K562 (cell line): ENCODE measurements at regions not wholly inside any gene's neighbourhood (a gene's known extent, or its start where the extent isn't known, plus 50 kb on each side); places are given as distances from the start of the nearest gene placed in this dataset.

Source experiments
- ATAC-seq: fragments of 200-7000 bp; cut with Tn5 transposase; 3 replicates; pipeline ENCODE4 v1.9.1; 2020; ENCODE audit warnings: moderate library complexity
- BruUV-seq: library from RNA; stranded (reverse); fragments of 400-500 nt; replicated peaks from 2 replicates; lab custom pipeline; 2021; lab: Mats Ljungman, UMichigan
- CTCF ChIA-PET: fragments of 300-600 bp; formaldehyde crosslinking; extraction: SDS; loops from one replicate; lab custom pipeline; 2021; ENCODE audit warnings: low intra/inter-chr PET ratio; lab: Yijun Ruan, JAX
- POLR2A ChIA-PET: fragments of 300-600, 350-650 bp; sonication (Branson Sonifier 250); formaldehyde crosslinking; extraction: SDS; loops from one replicate; lab custom pipeline; 2021; ENCODE audit warnings: antibody characterized with exemption, inconsistent platforms; lab: Yijun Ruan, JAX
- DNase-seq, 4 experiments: peaks; one replicate each; pipeline versions ENCODE4 v3.0.0 to v3.0.0-alpha.2; 2011 to 2018; ENCODE audit warnings: low spot score in 3 of 4, mixed read lengths in 3 of 4; ENCODE audit errors: extremely low read depth in 1 of 4
- FAIRE-seq: peaks from 2 replicates; lab custom pipeline; 2011; peaks lifted over from hg19 to GRCh38; lab: Jason Lieb, UNC
- H2AFZ ChIP-seq: 2 replicates; pipeline ENCODE4 v1.6.0; 2011; ENCODE audit warnings: low read depth, low read length, control low read depth, inconsistent platforms
- H3K27ac ChIP-seq: fragments of 200-600 bp; 3 replicates; pipeline ENCODE4 v1.8.0; 2011; ENCODE audit warnings: low read depth, mild to moderate bottlenecking, control low read depth, inconsistent platforms, low read length, moderate library complexity, mixed read lengths; ENCODE audit errors: extremely low read depth
- H3K27me3 ChIP-seq, 2 experiments: fragments of 300-600 bp in 1 of 2; 2 replicates in 1 of 2; 3 replicates in 1 of 2; pipeline versions ENCODE4 v1.6.0 to v1.8.0; 2011; ENCODE audit warnings: inconsistent platforms in 2 of 2, low read length in 2 of 2, mild to moderate bottlenecking in 1 of 2, mixed read lengths in 1 of 2, moderate library complexity in 1 of 2; ENCODE audit not compliant: control insufficient read depth in 2 of 2, insufficient read depth in 2 of 2
- H3K36me3 ChIP-seq: fragments of 300-600 bp; 3 replicates; pipeline ENCODE4 v1.8.0; 2011; ENCODE audit warnings: mild to moderate bottlenecking, low read length, inconsistent platforms; ENCODE audit not compliant: control insufficient read depth, insufficient read depth
- H3K4me1 ChIP-seq, 2 experiments: fragments of 200-600 bp in 1 of 2; replicated peaks in 1 of 2; 2 replicates in 1 of 2; 3 replicates in 1 of 2; pipeline versions ENCODE4 v1.5.1 to v1.8.0; 2011; ENCODE audit warnings: inconsistent platforms in 2 of 2, low read length in 2 of 2, mild to moderate bottlenecking in 1 of 2, mixed read lengths in 1 of 2, moderate library complexity in 1 of 2; ENCODE audit not compliant: control insufficient read depth in 2 of 2, insufficient read depth in 2 of 2
- H3K4me2 ChIP-seq: 2 replicates; pipeline ENCODE4 v1.6.1; 2011; ENCODE audit warnings: low read length, control low read depth, inconsistent platforms, mixed read lengths; ENCODE audit not compliant: insufficient read depth
- H3K4me3 ChIP-seq: fragments of 200-600 bp; sonication (generic), shearing (Covaris generic); 2 replicates; pipeline ENCODE4 v1.5.1; 2016; ENCODE audit warnings: control low read depth, inconsistent platforms
- H3K79me2 ChIP-seq: fragments of 200-600 bp; 3 replicates; pipeline ENCODE4 v1.8.0; 2011; ENCODE audit warnings: low read length, inconsistent platforms; ENCODE audit not compliant: control insufficient read depth, insufficient read depth
- H3K9ac ChIP-seq, 2 experiments: 2 replicates each; pipeline versions ENCODE4 v1.6.0 to v1.6.1; 2011; ENCODE audit warnings: low read depth in 2 of 2, low read length in 2 of 2, control low read depth in 1 of 2, inconsistent platforms in 1 of 2, mild to moderate bottlenecking in 1 of 2, mixed read lengths in 1 of 2; ENCODE audit not compliant: insufficient read depth in 1 of 2
- H3K9me1 ChIP-seq: one replicate; pipeline ENCODE4 v1.6.0; 2011; ENCODE audit warnings: inconsistent platforms, mild to moderate bottlenecking, low read length, moderate library complexity; ENCODE audit not compliant: control insufficient read depth, insufficient read depth
- H3K9me3 ChIP-seq: replicated peaks from 2 replicates; pipeline ENCODE4 v1.5.1; 2011; ENCODE audit warnings: low read depth, low read length, inconsistent platforms; ENCODE audit not compliant: control insufficient read depth, insufficient read depth
- H4K20me1 ChIP-seq: replicated peaks from 2 replicates; pipeline ENCODE4 v1.6.1; 2011; ENCODE audit warnings: low read length, inconsistent platforms, mixed read lengths; ENCODE audit not compliant: control insufficient read depth, insufficient read depth
- GABPB2 ChIP-seq: fragments of 250-450 bp; sonication (Bioruptor Pico); conservative IDR thresholded peaks from 2 replicates; pipeline ENCODE4 v1.5.1; 2021; ENCODE audit warnings: mild to moderate bottlenecking
- SIN3B ChIP-seq: fragments of 450-650 bp; IDR thresholded peaks from 2 replicates; pipeline ENCODE4 v1.6.1; 2017; ENCODE audit warnings: low read depth, mild to moderate bottlenecking, moderate library complexity
- ZBTB26 ChIP-seq: fragments of 450-650 bp; formaldehyde crosslinking; IDR thresholded peaks from 2 replicates; pipeline ENCODE4 v1.4.0; 2022; ENCODE audit warnings: missing genetic modification characterization
- ZNF282 ChIP-seq: sonication (generic); formaldehyde crosslinking; IDR thresholded peaks from 2 replicates; pipeline ENCODE4 v1.8.1; 2023; ENCODE audit warnings: missing genetic modification reagents
- WGBS: fragments of 100-300 bp; shearing (Covaris generic); methylation state at CpG from one replicate; pipeline ENCODE4 v1.1.6; 2016; ENCODE audit warnings: low coverage, mixed read lengths; ENCODE audit not compliant: insufficient coverage; ENCODE audit errors: missing lambda C conversion rate; 5-methylcytosine and 5-hydroxymethylcytosine counted together
- in situ Hi-C: fragments of 300-500 bp; cut with MboI; formaldehyde crosslinking; loops from 4 replicates; pipeline ENCODE4 v1.15.0; 2018; ENCODE audit warnings: inconsistent platforms, mixed read lengths
- intact Hi-C: fragments of 100-400 bp; cut with micrococcal nuclease; formaldehyde crosslinking; loops from 2 replicates; pipeline ENCODE4 v1.14.2; 2022

DNA sequence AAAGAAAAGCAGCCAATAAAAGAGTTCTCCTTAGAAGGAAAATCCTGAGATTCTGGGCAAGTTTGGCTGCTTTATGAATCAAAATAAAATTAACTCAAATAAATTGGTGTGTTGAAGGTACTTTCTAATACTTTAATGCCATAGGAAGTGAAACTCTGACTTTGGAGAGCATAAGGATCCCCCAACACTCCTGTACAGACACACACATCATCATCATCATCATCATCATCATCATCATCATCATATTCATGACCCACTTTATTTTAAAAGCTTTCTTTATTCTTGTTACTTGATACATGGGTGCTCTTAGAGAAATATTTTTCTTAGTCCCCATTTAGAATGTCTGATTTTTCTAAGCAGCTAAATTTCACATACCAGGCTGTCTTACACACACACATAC is 283.1 kb upstream of the CYRIA start (continued):
- no peak for TF ChIP-seq ZBTB26 (CRISPR knock-in tag)

GRCh38 chr2:16948053-16948452 is 282.4 kb upstream of the CYRIA start:
- WGBS, result 0% methylated on average over 4 of the region's 5 CpGs
- FAIRE-seq, result no peak
- H3K27ac ChIP-seq, result no peak overlapping the region
- peak in 1 of 4 experiments; percentile 12 for DNase-seq
- POLR2A ChIA-PET, result interaction anchor here (1.4 kb wide), 1 partner anchor 15 kb away, joined by 3 read pairs; no protein-coding TSS in a partner anchor
- no peaks in the 10 kb centered on the region for H3K4me1 ChIP-seq
- no peaks in the 10 kb centered on the region for H3K9me1 ChIP-seq
- in situ Hi-C loops, result no loop called here
- H3K4me2 ChIP-seq, result no peak overlapping the region; the same call in 1 of the 2 replicates
- H3K4me3 ChIP-seq, result no peak overlapping the region
- TF ChIP-seq GABPB2 (no peak), SIN3B (no peak), ZNF282 (no peak)
- no peaks in the 10 kb centered on the region for H3K9me3 ChIP-seq
- no peaks in the 10 kb centered on the region for H4K20me1 ChIP-seq
- CTCF ChIA-PET, result no interaction called here
- no peaks in the 10 kb centered on the region for H3K27me3 ChIP-seq
- H2AFZ ChIP-seq, result peak overlapping the region; percentile 59
- no peak overlapping the region for H3K9ac ChIP-seq
- BruUV-seq, result no TSS peak
- H3K36me3 ChIP-seq, result no peaks in the 10 kb centered on the region
- ATAC-seq, result peak; percentile 46; the same call in 1 of the 3 replicates
- intact Hi-C loops, result no loop called here
- no peaks in the 10 kb centered on the region for H3K79me2 ChIP-seq
